Muscle of leg (tissue), 3 donors: ENCODE measurements at regions not wholly inside any gene's neighbourhood (a gene's known extent, or its start where the extent isn't known, plus 50 kb on each side); places are given as distances from the start of the nearest gene placed in this dataset.

Experiments
- DNase-seq: peaks from one replicate; pipeline ENCODE4 v3.0.0; 2013
- H3K27ac ChIP-seq: one replicate; pipeline ENCODE4 v1.5.1; 2013; ENCODE audit warnings: mild to moderate bottlenecking, low read length, control low read depth
- H3K27me3 ChIP-seq: one replicate; pipeline ENCODE4 v1.6.1; 2013; ENCODE audit warnings: low read length; ENCODE audit not compliant: control insufficient read depth, insufficient read depth
- H3K36me3 ChIP-seq: one replicate; pipeline ENCODE4 v1.6.1; 2013; ENCODE audit warnings: low read length; ENCODE audit not compliant: control insufficient read depth, insufficient read depth
- H3K4me1 ChIP-seq: one replicate; pipeline ENCODE4 v1.6.1; 2013; ENCODE audit warnings: low read length; ENCODE audit not compliant: control insufficient read depth, insufficient read depth
- H3K4me3 ChIP-seq: one replicate; pipeline ENCODE4 v1.5.1; 2013; ENCODE audit warnings: low read length, control low read depth
- H3K9me3 ChIP-seq: replicated peaks from 2 replicates; pipeline ENCODE4 v1.6.1; 2013; ENCODE audit warnings: low read depth, low read length; ENCODE audit not compliant: control insufficient read depth
- WGBS: methylation state at CpG from one replicate; pipeline ENCODE4 v1.1.5; 2013; ENCODE audit warnings: missing lambda C conversion rate; ENCODE audit not compliant: insufficient coverage; 5-methylcytosine and 5-hydroxymethylcytosine counted together

- H3K4me3 ChIP-seq: no peak overlapping the region
- H3K9me3 ChIP-seq: no peaks in the 10 kb centered on the region
- no peaks in the 10 kb centered on the region for H3K36me3 ChIP-seq
- no peak overlapping the region for H3K27ac ChIP-seq
- WGBS: 60% methylated on average over 1 of the region's 2 CpGs
- no peak for DNase-seq
- H3K4me1 ChIP-seq: peaks cover 3% of the 10 kb centered on the region
- no peaks in the 10 kb centered on the region for H3K27me3 ChIP-seq
These were observed 134.1 kb upstream of the HS3ST3A1 start for GRCh38 chr17:13735861-13736260.

GRCh38 chr17:13736916-13737315 is 135.2 kb upstream of the HS3ST3A1 start:
- Histone ChIP-seq H3K27ac (no peak overlapping the region), H3K27me3 (no peaks in the 10 kb centered on the region), H3K4me3 (no peak overlapping the region), H3K9me3 (no peaks in the 10 kb centered on the region), H3K4me1 (peaks cover 3% of the 10 kb centered on the region), H3K36me3 (no peaks in the 10 kb centered on the region)
- DNase-seq: no peak

GRCh38 chr17:13740686-13741085 is 139.0 kb upstream of the HS3ST3A1 start:
- H3K27ac ChIP-seq: no peak overlapping the region
- H3K4me3 ChIP-seq: no peak overlapping the region
- peaks cover under 1% of the 10 kb centered on the region for H3K4me1 ChIP-seq
- no peaks in the 10 kb centered on the region for H3K27me3 ChIP-seq
- peak; percentile 46 for DNase-seq
- WGBS: no CpG with 5 or more reads among the region's 3 CpGs
- no peaks in the 10 kb centered on the region for H3K9me3 ChIP-seq
- H3K36me3 ChIP-seq: no peaks in the 10 kb centered on the region

- no peaks in the 10 kb centered on the region for H3K27me3 ChIP-seq
- no peaks in the 10 kb centered on the region for H3K9me3 ChIP-seq
- no peak overlapping the region for H3K27ac ChIP-seq
- H3K36me3 ChIP-seq: no peaks in the 10 kb centered on the region
- DNase-seq: no peak
- no peaks in the 10 kb centered on the region for H3K4me1 ChIP-seq
- H3K4me3 ChIP-seq: no peak overlapping the region
- no CpG with 5 or more reads among the region's 1 CpG for WGBS
These were observed 140.0 kb upstream of the HS3ST3A1 start for GRCh38 chr17:13741744-13742143.

- WGBS: no CpG with 5 or more reads among the region's 3 CpGs
- Histone ChIP-seq H3K9me3 (peaks cover 3% of the 10 kb centered on the region), H3K27ac (no peak overlapping the region), H3K4me3 (no peak overlapping the region), H3K27me3 (no peaks in the 10 kb centered on the region), H3K4me1 (no peaks in the 10 kb centered on the region), H3K36me3 (no peaks in the 10 kb centered on the region)
- no peak for DNase-seq
These were observed 142.2 kb upstream of the HS3ST3A1 start for GRCh38 chr17:13743906-13744305.

GRCh38 chr17:13746404-13746803 is 144.7 kb upstream of the HS3ST3A1 start:
- H3K36me3 ChIP-seq: no peaks in the 10 kb centered on the region
- 69% methylated on average over 8 of the region's 9 CpGs for WGBS
- no peak overlapping the region for H3K27ac ChIP-seq
- H3K27me3 ChIP-seq: no peaks in the 10 kb centered on the region
- H3K9me3 ChIP-seq: peaks cover 3% of the 10 kb centered on the region
- no peaks in the 10 kb centered on the region for H3K4me1 ChIP-seq
- no peak overlapping the region for H3K4me3 ChIP-seq
- DNase-seq: no peak

GRCh38 chr17:13749166-13749890 is 147.6 kb upstream of the HS3ST3A1 start:
- 66% methylated on average over 3 of the region's 5 CpGs for WGBS
- H3K27me3 ChIP-seq: no peaks in the 10 kb centered on the region
- no peak for DNase-seq
- no peak overlapping the region for H3K27ac ChIP-seq
- peaks cover 3% of the 10 kb centered on the region for H3K9me3 ChIP-seq
- no peaks in the 10 kb centered on the region for H3K4me1 ChIP-seq
- H3K4me3 ChIP-seq: no peak overlapping the region
- no peaks in the 10 kb centered on the region for H3K36me3 ChIP-seq

DNA sequence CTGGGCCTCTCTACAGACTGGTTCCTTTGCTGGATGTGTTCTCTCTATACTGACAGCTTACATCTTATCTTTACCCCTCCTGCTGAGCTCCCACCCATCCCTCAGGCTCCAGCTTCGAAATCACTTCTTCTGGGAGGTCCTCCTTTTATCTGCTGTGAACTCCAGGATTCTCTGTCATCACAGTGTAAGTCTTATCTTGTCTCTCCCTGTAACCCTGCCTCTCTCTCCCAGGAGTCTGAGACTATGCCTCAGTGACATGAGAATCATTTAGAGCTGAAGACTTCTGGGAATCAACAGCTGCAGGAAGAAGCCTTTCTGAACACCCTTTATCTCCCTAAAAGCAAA is 148.1 kb upstream of the HS3ST3A1 start:
- H3K4me1 ChIP-seq: no peaks in the 10 kb centered on the region
- WGBS: 57% methylated on average over 1 of the region's 1 CpG
- peaks cover 3% of the 10 kb centered on the region for H3K9me3 ChIP-seq
- no peak overlapping the region for H3K4me3 ChIP-seq
- no peaks in the 10 kb centered on the region for H3K27me3 ChIP-seq
- no peaks in the 10 kb centered on the region for H3K36me3 ChIP-seq
- no peak for DNase-seq
- no peak overlapping the region for H3K27ac ChIP-seq

GRCh38 chr17:13750816-13751793 is 149.4 kb upstream of the HS3ST3A1 start:
- H3K27me3 ChIP-seq: no peaks in the 10 kb centered on the region
- H3K4me3 ChIP-seq: no peak overlapping the region
- H3K4me1 ChIP-seq: no peaks in the 10 kb centered on the region
- H3K9me3 ChIP-seq: peaks cover 3% of the 10 kb centered on the region
- no peaks in the 10 kb centered on the region for H3K36me3 ChIP-seq
- H3K27ac ChIP-seq: no peak overlapping the region
- no peak for DNase-seq
- 43% methylated on average over 7 of the region's 12 CpGs for WGBS

GRCh38 chr17:13753154-13753553 is 151.4 kb upstream of the HS3ST3A1 start:
- no CpG with 5 or more reads among the region's 3 CpGs for WGBS

More at GRCh38 chr17:13753154-13753553, 151.4 kb upstream of the HS3ST3A1 start:
- Histone ChIP-seq H3K36me3 (no peaks in the 10 kb centered on the region), H3K4me1 (no peaks in the 10 kb centered on the region), H3K27ac (no peak overlapping the region), H3K4me3 (no peak overlapping the region), H3K9me3 (peaks cover 3% of the 10 kb centered on the region), H3K27me3 (no peaks in the 10 kb centered on the region)
- DNase-seq: no peak
